ENCODE measurements at regions not wholly inside any gene's neighbourhood (a gene's known extent, or its start where the extent isn't known, plus 50 kb on each side); places are given as distances from the start of the nearest gene placed in this dataset.

- intact Hi-C loops (cut with DNase I): no loop called here
- no peak for TF ChIP-seq EP300 (IDR thresholded peaks at IDR 0.05)
- no peak for TF ChIP-seq POLR2AphosphoS5 (IDR thresholded peaks at IDR 0.05)
- TF ChIP-seq POLR2A (IDR thresholded peaks at IDR 0.05): no peak
- TF ChIP-seq, protein P1, sequence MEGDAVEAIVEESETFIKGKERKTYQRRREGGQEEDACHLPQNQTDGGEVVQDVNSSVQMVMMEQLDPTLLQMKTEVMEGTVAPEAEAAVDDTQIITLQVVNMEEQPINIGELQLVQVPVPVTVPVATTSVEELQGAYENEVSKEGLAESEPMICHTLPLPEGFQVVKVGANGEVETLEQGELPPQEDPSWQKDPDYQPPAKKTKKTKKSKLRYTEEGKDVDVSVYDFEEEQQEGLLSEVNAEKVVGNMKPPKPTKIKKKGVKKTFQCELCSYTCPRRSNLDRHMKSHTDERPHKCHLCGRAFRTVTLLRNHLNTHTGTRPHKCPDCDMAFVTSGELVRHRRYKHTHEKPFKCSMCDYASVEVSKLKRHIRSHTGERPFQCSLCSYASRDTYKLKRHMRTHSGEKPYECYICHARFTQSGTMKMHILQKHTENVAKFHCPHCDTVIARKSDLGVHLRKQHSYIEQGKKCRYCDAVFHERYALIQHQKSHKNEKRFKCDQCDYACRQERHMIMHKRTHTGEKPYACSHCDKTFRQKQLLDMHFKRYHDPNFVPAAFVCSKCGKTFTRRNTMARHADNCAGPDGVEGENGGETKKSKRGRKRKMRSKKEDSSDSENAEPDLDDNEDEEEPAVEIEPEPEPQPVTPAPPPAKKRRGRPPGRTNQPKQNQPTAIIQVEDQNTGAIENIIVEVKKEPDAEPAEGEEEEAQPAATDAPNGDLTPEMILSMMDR (IDR thresholded peaks at IDR 0.05): no peak
- H3K27me3 ChIP-seq: no peaks in the 10 kb centered on the region
- 73 to 82% methylated on average over 17 of the region's 17 CpGs for WGBS, 2 donors
- no peak overlapping the region for H3K27ac ChIP-seq
- H3K4me1 ChIP-seq: no peaks in the 10 kb centered on the region
- no peaks in the 10 kb centered on the region for H3K9me3 ChIP-seq
- no peak overlapping the region for H3K4me3 ChIP-seq
- no peaks in the 10 kb centered on the region for H3K36me3 ChIP-seq
- DNase-seq: no peak
These were observed 194.7 kb downstream of the MED10 start for GRCh38 chr5:6183391-6184390.

- H3K9me3 ChIP-seq: no peaks in the 10 kb centered on the region
- H3K27ac ChIP-seq: no peak overlapping the region
- H3K4me1 ChIP-seq: no peaks in the 10 kb centered on the region
- no peak for TF ChIP-seq EP300 (IDR thresholded peaks at IDR 0.05)
- TF ChIP-seq POLR2AphosphoS5 (IDR thresholded peaks at IDR 0.05): no peak
- no peak for TF ChIP-seq POLR2A (IDR thresholded peaks at IDR 0.05)
- TF ChIP-seq, protein P1 (IDR thresholded peaks at IDR 0.05): no peak
- H3K4me3 ChIP-seq: no peak overlapping the region
- 77 to 82% methylated on average over 23 of the region's 23 CpGs for WGBS, 2 donors
- H3K36me3 ChIP-seq: no peaks in the 10 kb centered on the region
- no peaks in the 10 kb centered on the region for H3K27me3 ChIP-seq
- DNase-seq: no peak
- intact Hi-C loops (cut with DNase I): no loop called here
These were observed 196.0 kb downstream of the MED10 start for GRCh38 chr5:6182271-6182815.

DNA sequence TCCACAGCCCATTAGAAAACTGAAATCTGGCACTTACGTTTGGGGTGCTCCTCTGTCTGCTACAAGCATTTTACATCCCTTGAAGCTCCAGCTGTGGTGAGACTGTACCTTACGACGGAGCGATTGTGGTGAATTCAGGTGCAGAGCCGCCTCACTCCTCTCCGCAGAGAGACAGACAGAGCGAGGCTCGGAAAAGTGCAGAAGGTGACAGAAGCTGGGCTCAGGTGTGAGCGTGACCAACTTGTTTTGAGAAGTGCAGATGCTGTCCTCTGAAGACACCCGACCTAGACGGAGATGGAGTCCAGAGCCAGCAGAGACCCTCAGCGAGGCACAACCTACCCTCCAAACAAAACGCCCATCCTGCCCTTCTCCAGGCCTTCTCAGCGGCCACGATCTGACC, 196.5 kb downstream of the MED10 start:
- WGBS, 2 donors: 81 to 82% methylated on average over 15 of the region's 15 CpGs
- no peaks in the 10 kb centered on the region for H3K27me3 ChIP-seq
- TF ChIP-seq, protein P1 (IDR thresholded peaks at IDR 0.05): no peak
- TF ChIP-seq POLR2AphosphoS5 (IDR thresholded peaks at IDR 0.05): no peak
- no peak for TF ChIP-seq POLR2A (IDR thresholded peaks at IDR 0.05)
- no peak for TF ChIP-seq EP300 (IDR thresholded peaks at IDR 0.05)
- H3K4me1 ChIP-seq: no peaks in the 10 kb centered on the region
- intact Hi-C loops (cut with DNase I): no loop called here
- H3K27ac ChIP-seq: no peak overlapping the region
- H3K9me3 ChIP-seq: no peaks in the 10 kb centered on the region
- H3K36me3 ChIP-seq: no peaks in the 10 kb centered on the region
- DNase-seq: no peak
- H3K4me3 ChIP-seq: no peak overlapping the region

DNA sequence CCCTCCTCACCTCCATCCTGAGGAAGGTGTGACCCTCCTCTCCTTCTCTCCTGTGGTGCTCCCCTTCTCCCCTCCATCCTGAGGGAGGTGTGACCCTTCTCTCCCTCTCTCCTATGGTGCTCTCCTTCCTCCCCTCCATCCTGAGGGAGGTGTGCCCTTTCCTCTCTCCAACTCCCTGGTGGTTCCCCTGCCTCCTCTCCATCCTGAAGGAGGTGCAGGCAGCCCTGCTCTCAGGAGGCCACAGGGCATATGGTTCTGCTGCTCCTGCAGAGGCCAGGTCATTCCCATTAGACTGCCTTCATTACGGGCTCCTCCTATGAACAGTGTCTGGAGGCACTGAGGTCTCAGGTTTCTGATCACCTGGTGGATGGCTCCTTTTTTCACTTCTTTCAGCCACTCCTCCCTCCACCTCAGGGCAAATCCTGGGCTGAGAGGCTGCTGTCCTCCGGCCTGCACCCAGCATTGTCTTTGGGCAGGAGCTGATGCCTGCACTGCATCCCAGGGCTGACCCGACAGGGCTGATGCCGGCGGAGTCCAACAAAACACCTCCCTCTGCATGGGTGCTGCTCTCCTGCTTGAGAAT, 197.1 kb downstream of the MED10 start:
- WGBS, 2 donors: 68 to 71% methylated on average over 5 of the region's 5 CpGs
- no peak for DNase-seq
- no peak overlapping the region for H3K4me3 ChIP-seq

More for the DNA sequence above, 197.1 kb downstream of the MED10 start:
- Histone ChIP-seq H3K9me3 (no peaks in the 10 kb centered on the region), H3K27ac (no peak overlapping the region), H3K27me3 (no peaks in the 10 kb centered on the region), H3K4me1 (peaks cover 0 to under 1% (median 0%) of the 10 kb centered on the region in 4 donors), H3K36me3 (no peaks in the 10 kb centered on the region)
- intact Hi-C loops (cut with DNase I): no loop called here
- TF ChIP-seq EP300 (IDR thresholded peaks at IDR 0.05) (no peak), POLR2AphosphoS5 (IDR thresholded peaks at IDR 0.05) (no peak), POLR2A (IDR thresholded peaks at IDR 0.05) (no peak)
- TF ChIP-seq, protein P1 (IDR thresholded peaks at IDR 0.05): no peak

Data from sigmoid colon (tissue), 6 donors.